GM20431 (cell line): ENCODE measurements at regions not wholly inside any gene's neighbourhood (a gene's known extent, or its start where the extent isn't known, plus 50 kb on each side); places are given as distances from the start of the nearest gene placed in this dataset.
"Not testable (repeated sequence)": the region's sequence is repeated elsewhere in the genome, so short reads cannot be mapped to it uniquely, and the experiment has no call there.

Source experiments
- in situ Hi-C: fragments of 300-500 bp; cut with MseI, MboI; formaldehyde crosslinking; loops from one replicate; pipeline ENCODE4 v1.15.0; 2020; ENCODE audit warnings: low sequenced_read_pairs; ENCODE audit not compliant: unreplicated experiment

- in situ Hi-C loops = no loop called here
These were observed 180.7 kb upstream of the ID2 start for GRCh38 chr2:8501061-8501720.

GRCh38 chr2:8502316-8502715, 179.5 kb upstream of the ID2 start:
- in situ Hi-C loops = no loop called here

DNA sequence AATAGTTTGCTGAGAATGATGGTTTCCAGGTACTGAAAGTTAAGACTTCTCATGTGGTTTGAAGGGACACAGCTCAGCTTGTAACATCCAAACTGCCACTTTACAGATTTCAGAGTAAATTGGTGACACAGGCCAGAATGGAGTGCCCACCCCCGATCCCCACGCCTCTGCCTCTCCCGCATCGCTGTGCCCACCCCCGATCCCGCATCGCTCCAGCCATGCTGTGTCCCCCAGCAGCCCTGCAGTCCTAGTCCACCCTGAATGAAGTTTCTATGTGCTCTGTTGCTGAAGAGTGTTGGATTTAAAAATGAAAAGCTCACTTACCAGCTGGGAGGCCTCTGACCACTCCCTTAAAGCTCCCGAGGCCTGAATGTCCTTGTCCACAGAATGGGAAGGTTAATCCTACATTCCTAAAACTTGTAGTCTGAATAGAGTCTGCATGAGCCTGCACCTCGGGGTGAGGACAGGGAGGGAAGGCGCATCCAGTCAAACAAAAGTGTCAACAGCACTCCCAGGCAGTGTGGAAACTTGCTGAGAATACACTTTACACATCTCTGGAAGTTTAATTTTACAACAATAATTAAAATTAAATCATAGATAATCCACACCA, 176.4 kb upstream of the ID2 start:
- in situ Hi-C loops = no loop called here

DNA sequence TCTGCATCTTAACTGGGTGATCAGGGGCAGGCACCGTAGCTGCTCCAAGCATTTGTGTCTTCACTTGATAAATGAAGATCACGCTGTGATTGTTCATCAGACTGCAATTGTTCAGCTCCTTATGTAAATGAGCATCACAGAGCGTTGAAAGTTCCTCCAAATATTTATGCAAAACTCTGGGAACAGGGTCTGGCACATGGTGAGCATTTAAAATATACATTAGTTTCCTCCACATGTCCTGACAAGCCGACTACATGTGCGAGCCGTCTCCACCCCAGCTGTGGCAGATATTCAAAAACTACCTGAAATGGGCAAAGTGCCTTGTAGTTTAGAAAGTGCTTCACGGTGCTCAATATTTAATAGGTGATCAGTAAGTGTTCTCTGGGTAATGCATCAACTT, 175.1 kb upstream of the ID2 start:
- in situ Hi-C loops = no loop called here

DNA sequence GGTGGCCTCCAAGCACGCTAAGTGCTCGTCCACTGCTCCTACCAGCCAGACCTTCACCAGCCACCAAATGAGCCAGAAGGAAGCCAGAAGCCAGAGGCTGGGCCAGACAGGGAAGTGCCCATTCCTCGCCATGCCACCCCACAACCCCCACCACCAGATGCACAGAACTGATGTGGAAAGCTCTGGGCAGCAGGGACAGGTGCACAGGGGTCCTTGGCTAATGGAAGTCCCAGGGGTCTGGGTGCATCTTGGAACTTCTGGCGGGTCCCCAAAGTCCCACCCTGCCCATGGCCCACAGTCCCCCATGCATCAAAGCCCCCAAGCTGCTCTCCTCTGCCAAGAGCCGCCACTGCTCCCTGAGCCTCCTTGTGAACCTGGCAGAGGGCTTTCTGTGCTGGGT, 173.1 kb upstream of the ID2 start:
- in situ Hi-C loops = no loop called here

DNA sequence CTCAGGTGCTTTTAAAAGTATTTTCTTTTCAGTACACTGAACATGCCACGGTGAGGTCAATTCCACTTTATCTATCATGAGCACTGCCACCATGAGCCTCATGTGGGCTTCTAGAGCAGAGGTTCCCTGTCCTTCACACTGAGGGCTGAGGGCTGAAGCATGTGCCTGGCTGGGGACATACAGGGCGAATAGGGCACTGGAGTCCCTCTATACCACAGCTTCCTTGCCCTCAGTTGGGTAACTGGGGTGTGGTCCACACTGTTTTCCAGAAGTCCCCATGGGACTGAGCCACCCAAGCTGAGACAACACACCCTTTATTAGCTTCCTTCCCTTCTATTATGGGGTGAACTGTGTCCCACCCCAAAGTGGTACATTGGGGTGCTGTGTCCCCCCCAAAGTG, 172.2 kb upstream of the ID2 start:
- in situ Hi-C loops = no loop called here

DNA sequence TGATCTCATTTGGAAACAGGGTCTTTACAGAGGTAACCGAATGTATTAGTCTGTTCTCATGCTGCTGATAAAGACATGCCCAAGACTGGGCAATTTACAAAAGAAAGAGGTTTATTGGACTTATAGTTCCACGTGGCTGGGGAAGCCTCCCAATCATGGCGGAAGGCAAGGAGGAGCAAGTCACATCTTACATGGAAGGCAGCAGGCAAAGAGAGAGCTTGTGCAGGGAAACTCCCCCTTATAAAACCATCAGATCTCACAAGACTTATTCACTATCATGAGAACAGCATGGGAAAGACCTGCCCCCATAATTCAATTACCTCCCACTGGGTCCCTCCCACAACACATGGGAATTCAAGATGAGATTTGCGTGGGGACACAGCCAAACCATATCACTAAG, 171.8 kb upstream of the ID2 start:
- in situ Hi-C loops = not testable (repeated sequence)

DNA sequence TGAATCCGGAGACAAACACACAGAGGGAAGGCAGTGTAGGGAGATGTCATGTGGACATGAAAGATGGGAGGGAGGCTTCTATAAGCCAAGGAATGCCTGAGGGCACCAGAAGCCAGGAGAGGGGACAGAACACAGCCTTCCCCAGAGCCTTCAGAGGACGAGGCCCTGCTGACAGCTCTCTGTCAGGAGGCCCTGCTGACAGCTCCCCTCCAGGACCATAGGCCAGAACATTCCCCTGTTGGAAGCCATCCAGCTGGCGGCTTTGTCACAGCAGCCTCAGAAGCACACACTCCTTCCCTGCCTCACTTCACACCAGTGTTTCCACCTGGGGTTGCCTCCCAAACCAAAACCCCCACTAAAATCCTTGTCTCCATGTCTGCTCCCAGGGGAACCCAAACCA, 171.3 kb upstream of the ID2 start:
- in situ Hi-C loops = no loop called here

GRCh38 chr2:8511868-8512612, 169.8 kb upstream of the ID2 start:
- in situ Hi-C loops = no loop called here

DNA sequence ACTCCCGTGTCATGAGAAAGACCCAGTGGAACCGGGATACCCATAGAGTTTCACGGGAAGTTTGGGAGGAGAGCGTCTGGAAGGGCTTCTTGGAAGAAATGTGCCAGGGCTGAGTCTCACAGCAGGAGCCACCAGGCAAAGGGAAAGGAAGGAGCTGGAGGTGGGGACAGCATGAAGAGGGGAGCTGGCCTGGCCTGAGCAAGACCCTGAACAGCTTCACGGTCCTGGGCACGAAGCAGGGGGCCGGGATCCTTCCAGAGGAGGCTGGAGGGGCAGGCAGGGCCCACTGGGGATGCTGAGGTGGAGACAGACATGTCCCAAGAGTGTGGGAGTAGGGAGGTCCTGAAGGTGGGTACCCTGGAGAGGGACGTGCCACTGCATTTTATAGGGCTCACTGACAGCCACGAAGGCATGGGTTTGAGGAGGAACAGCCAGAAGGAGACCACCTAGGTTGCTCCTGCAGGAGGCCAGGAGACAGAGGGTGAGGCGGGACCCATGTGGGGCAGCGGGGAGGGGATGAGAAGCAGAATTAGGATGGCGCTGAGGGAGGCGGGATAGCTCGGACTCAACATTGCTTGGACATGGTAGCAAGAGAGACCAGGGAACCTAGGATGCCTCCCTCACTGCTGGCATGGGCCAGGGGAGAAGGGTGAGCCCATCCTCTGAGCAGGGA, 168.1 kb upstream of the ID2 start:
- in situ Hi-C loops = no loop called here

- in situ Hi-C loops = no loop called here
These were observed 167.6 kb upstream of the ID2 start for GRCh38 chr2:8514274-8514662.

DNA sequence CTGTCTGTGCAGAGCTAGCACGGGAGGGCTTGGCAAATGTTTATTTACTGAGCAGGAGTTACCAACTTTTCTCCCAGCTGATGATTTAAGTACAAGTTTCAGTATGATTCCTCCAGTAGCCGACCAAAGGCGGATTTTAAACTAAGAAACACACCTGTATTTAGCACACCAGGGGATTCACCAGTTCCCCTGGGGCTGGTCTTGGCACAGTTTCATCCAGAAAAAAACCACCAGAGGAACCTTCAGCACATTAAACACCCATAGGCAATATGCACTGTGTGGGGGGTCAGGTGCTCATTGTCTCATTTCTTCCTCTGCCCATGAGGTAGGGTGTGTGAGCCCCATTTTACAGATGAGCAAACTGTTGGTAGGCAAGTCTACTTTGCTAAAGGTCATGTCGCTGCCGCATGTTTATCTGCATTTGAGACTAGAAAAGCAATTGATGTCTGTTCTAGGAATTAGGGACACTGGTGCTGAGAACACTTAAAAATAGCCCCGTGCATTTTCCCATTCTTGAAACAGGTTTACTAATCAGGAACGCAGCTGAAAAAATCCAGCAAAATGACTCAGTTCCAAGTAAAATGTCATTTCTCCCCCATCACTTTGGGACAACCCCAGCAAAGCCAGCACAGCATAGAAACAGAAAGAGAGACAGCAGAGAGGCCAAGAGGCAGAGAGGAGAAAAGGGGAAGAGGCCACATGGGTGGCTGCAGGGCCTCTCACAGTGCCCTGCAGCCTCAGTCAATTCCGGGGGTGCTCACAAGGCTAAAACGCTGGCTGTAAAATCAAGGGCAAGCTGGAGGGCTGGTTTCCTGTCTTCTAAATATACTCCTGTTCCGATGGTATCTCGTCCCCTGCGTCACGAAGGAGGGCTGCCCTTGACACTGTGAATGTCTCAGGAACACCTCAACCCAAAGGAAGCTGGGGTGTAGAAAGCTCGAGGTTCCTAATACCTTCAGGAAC, 166.8 kb upstream of the ID2 start:
- in situ Hi-C loops = no loop called here

DNA sequence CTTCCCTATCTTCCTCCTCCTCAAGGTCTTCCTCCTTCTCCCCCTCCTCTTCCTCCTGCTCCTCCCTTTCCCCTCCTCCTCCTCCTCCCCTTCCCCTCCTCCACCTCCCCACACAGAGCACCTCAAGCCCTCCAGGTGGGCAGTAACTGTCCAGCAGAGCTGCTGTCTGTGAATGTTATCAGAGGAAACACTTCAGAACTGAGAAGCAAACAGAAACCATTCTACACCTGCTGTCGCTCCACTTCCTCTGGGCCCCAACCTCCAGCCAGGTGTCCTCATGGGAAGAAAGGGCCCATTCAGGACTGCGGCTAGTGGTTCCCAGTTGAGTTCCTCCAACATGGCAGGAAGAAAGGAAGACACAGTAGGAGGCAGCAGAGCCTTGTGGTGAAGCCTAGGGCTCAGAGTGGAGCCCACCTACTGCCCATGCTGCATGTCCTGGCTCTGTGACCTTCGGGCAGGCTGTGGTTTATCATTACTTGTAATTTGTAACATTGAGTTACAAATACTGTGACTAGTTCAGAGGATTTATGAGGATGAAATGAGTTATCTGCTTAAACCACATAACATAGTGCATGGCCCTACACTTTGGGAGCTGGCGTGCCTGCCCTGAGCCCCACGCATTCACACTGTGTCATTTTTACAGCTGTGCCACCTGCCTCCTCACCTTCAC, 165.9 kb upstream of the ID2 start:
- in situ Hi-C loops = no loop called here

DNA sequence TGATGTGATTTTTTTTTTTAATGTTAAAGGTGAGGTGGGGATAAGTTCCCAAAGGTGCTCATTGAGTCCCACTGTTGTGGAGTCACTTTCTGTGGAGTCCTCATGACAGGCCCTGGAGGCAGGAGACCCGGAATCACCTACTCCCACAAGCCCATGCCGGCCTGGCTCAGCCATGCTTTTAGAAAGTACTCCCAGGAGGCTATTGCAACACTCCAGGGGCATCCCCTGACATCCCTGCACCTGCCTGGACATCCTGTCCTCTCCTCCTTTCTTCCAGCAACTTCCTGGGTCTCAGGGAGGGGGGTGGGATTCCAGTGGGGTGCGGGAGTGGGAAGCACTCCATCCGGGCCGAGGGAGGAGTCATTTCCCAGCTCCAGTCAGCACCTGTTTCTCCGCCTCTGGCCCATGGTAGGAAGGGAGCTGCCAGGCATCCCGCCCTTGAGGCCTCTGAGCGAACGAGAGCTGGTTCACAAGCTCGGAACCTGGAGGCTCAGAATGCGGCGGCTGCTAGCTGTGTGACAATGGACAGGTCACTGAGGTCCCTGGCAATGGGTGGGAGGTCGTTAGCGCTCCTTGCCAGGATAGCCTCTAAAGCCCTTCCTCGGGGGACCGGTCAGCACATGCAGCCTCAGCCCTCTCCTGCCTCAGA, 163.9 kb upstream of the ID2 start:
- in situ Hi-C loops = no loop called here

DNA sequence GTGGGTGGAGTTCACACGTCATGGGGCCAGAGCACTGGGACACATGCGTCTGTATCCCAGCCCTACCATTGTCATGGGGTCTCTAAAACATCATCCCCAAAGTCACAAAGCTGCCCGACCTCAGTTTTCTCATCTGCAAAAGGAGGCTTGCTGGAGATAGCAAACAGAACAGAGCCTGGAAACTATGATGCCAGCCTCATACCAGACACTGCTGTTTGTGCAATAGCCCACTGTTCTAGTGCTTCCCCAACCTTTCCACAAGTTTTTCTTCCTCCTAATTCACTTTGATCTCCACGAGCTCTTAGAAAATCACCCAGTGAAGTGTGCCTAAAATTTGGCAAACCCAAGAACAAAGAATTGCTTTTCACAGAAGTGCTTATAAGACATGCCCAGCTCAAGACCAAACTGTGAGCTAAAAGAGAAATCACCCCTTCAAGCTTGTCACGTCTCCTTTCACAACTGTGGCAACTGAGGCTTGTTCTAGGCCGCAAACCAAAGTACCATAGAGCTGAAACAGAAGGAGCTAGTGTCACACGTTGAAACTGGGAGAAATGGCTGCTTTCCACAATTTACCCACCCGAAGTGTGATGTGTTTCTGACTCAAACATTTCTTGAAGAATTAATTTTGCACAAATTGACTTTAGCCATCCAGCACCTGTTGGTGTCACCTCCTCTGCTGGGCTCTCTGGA, 162.7 kb upstream of the ID2 start:
- in situ Hi-C loops = no loop called here

DNA sequence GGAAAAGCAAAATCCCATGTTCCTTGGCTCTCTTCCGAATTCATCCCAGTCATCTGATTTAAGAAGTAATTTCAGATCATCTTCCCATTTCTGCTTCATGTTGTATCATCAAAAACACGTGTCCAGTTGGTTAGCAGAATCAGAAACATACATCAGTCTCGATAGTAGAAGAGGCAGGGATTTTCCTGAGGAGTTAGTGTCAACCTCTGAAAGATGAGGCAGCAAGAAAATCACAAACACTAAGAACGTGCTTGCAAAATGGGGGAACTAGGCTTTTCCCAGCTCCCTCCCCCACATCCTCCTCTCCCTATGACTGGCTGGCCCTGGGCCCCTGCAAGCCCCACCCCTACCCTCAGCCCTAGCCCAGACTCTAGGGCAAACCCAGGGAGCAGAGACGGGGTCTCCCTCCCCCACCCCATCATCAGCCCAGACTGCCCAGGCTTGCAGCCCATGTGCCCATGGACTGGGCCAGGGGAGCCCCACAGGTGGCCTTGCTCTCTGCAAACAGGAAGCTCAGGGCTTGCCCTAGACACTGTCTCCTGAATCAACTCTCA, 161.0 kb upstream of the ID2 start:
- in situ Hi-C loops = loop anchor here (10.0 kb wide), 1 partner anchor 164 kb away; the partner anchor contains the start of gene ID2

- in situ Hi-C loops = loop anchor here (10.0 kb wide), 1 partner anchor 162 kb away; the partner anchor contains the start of gene ID2
These were observed 159.2 kb upstream of the ID2 start for GRCh38 chr2:8522687-8523086.

- in situ Hi-C loops = loop anchor here (10.0 kb wide), 1 partner anchor 160 kb away; the partner anchor contains the start of gene ID2
These were observed 157.5 kb upstream of the ID2 start for GRCh38 chr2:8524388-8524787.
